ENCODE measurements at regions not wholly inside any gene's neighbourhood (a gene's known extent, or its start where the extent isn't known, plus 50 kb on each side); places are given as distances from the start of the nearest gene placed in this dataset.

DNA sequence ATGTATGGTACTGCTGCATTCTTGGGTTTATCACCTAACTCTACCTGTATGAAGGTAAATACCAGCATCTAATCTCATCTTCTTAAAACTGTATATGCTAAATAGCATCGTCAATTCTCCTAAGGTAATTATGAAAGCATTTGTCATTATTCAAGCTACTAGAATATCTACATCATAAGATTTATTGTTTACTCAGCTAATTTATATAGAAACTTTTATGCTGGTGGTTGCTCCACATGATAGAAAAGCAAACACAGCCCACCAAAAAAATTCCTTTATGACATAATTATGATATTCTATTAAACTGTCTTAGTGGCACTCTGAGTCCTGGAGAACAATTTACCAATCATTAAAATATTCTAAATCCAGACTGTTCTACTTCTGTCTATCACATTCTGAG lies 1226.1 kb upstream of the NRXN1 start:
- FAIRE-seq (no peak), DNase-seq (ENCODE audit: low read depth, low spot score) (no peak)
- no peaks in the 10 kb centered on the region for H3K9me1 ChIP-seq (ENCODE audit: control insufficient read depth, extremely low read depth, insufficient read depth, low read length)
- dilution Hi-C loops (cut with MboI; ENCODE audit: extremely low pct_ligation_motif_present, low sequenced_read_pairs): no loop called here
- H3K4me1 ChIP-seq (ENCODE audit: control insufficient read depth, extremely low read depth, insufficient read depth, low read length): no peaks in the 10 kb centered on the region
- H3K27me3 ChIP-seq (ENCODE audit: control insufficient read depth, extremely low read depth, insufficient read depth, low read length): no peaks in the 10 kb centered on the region
- no peak overlapping the region for H3K27ac ChIP-seq (ENCODE audit: control insufficient read depth, insufficient read depth, low read length)
- H2AFZ ChIP-seq (ENCODE audit: control insufficient read depth, low read length): no peak overlapping the region
- no peaks in the 10 kb centered on the region for H3K9me3 ChIP-seq (ENCODE audit: control insufficient read depth, low read depth, low read length)
- no peak for TF ChIP-seq EZH2 (IDR thresholded peaks at IDR 0.05; ENCODE audit: low read length)
- TF ChIP-seq, protein P1, sequence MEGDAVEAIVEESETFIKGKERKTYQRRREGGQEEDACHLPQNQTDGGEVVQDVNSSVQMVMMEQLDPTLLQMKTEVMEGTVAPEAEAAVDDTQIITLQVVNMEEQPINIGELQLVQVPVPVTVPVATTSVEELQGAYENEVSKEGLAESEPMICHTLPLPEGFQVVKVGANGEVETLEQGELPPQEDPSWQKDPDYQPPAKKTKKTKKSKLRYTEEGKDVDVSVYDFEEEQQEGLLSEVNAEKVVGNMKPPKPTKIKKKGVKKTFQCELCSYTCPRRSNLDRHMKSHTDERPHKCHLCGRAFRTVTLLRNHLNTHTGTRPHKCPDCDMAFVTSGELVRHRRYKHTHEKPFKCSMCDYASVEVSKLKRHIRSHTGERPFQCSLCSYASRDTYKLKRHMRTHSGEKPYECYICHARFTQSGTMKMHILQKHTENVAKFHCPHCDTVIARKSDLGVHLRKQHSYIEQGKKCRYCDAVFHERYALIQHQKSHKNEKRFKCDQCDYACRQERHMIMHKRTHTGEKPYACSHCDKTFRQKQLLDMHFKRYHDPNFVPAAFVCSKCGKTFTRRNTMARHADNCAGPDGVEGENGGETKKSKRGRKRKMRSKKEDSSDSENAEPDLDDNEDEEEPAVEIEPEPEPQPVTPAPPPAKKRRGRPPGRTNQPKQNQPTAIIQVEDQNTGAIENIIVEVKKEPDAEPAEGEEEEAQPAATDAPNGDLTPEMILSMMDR (optimal IDR thresholded peaks at IDR 0.05 in 1 of 3, IDR thresholded peaks at IDR 0.05 in 1 of 3, conservative IDR thresholded peaks at IDR 0.05 in 1 of 3; ENCODE audit: extremely low read depth in 1 of 3, insufficient read depth in 2 of 3, low read length in 3 of 3): no peak
- no peak overlapping the region for H3K4me2 ChIP-seq (ENCODE audit: control insufficient read depth, extremely low read depth, insufficient read depth, low read depth, low read length)
- H4K20me1 ChIP-seq (ENCODE audit: control insufficient read depth, extremely low read depth, insufficient read depth, low read length): no peaks in the 10 kb centered on the region
- H3K4me3 ChIP-seq (ENCODE audit: control insufficient read depth in 2 of 3, extremely low read depth in 1 of 3, insufficient read depth in 2 of 3, low read depth in 1 of 3, low read length in 3 of 3): no peak overlapping the region
- no peak overlapping the region for H3K9ac ChIP-seq (ENCODE audit: control insufficient read depth, extremely low read depth, insufficient read depth, low read length)
- no peaks in the 10 kb centered on the region for H3K36me3 ChIP-seq (ENCODE audit: control insufficient read depth in 2 of 2, extremely low read depth in 1 of 2, insufficient read depth in 2 of 2, low read length in 2 of 2)
- H3K79me2 ChIP-seq (ENCODE audit: control insufficient read depth, insufficient read depth, low read length): no peaks in the 10 kb centered on the region

DNA sequence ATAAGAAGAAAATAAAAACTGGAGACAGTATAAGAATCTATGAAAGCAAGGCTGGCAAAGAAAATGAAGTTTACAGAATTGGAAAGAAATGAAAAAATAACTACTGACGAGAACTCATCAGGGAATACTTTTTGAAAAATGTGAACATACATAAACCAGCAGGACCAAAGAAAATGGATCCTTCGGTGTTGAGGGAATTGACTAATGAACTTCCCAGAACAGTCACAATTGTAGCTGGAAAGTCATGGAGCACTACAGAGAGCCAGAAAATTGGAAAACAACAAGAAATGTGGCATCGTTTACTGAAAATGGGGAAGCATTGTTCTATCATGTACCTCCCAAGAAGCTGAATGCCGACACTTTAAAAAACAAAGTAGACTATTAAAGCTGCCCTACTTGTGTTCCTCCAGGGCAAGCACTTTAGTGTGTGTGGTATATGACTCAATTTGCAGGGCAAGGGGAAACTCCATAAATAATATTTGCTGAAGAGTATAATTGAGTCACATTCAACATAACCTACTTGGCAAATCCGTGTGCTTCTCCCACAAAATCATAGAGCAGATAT lies 1221.6 kb upstream of the NRXN1 start:
- TF ChIP-seq, protein P1 (optimal IDR thresholded peaks at IDR 0.05 in 1 of 3, IDR thresholded peaks at IDR 0.05 in 1 of 3, conservative IDR thresholded peaks at IDR 0.05 in 1 of 3; ENCODE audit: extremely low read depth in 1 of 3, insufficient read depth in 2 of 3, low read length in 3 of 3): no peak
- no peak for TF ChIP-seq EZH2 (IDR thresholded peaks at IDR 0.05; ENCODE audit: low read length)
- Histone ChIP-seq H3K9me3 (ENCODE audit: control insufficient read depth, low read depth, low read length) (no peaks in the 10 kb centered on the region), H3K79me2 (ENCODE audit: control insufficient read depth, insufficient read depth, low read length) (no peaks in the 10 kb centered on the region), H3K9me1 (ENCODE audit: control insufficient read depth, extremely low read depth, insufficient read depth, low read length) (no peaks in the 10 kb centered on the region), H3K27ac (ENCODE audit: control insufficient read depth, insufficient read depth, low read length) (no peak overlapping the region), H3K4me1 (ENCODE audit: control insufficient read depth, extremely low read depth, insufficient read depth, low read length) (no peaks in the 10 kb centered on the region), H3K36me3 (ENCODE audit: control insufficient read depth in 2 of 2, extremely low read depth in 1 of 2, insufficient read depth in 2 of 2, low read length in 2 of 2) (no peaks in the 10 kb centered on the region), H3K4me3 (ENCODE audit: control insufficient read depth in 2 of 3, extremely low read depth in 1 of 3, insufficient read depth in 2 of 3, low read depth in 1 of 3, low read length in 3 of 3) (no peak overlapping the region), H3K27me3 (ENCODE audit: control insufficient read depth, extremely low read depth, insufficient read depth, low read length) (no peaks in the 10 kb centered on the region), H3K9ac (ENCODE audit: control insufficient read depth, extremely low read depth, insufficient read depth, low read length) (no peak overlapping the region), H4K20me1 (ENCODE audit: control insufficient read depth, extremely low read depth, insufficient read depth, low read length) (no peaks in the 10 kb centered on the region), H2AFZ (ENCODE audit: control insufficient read depth, low read length) (no peak overlapping the region), H3K4me2 (ENCODE audit: control insufficient read depth, extremely low read depth, insufficient read depth, low read depth, low read length) (no peak overlapping the region)
- DNase-seq (ENCODE audit: low read depth, low spot score) (no peak), FAIRE-seq (no peak)
- dilution Hi-C loops (cut with MboI; ENCODE audit: extremely low pct_ligation_motif_present, low sequenced_read_pairs): no loop called here
